ENCODE measurements at regions not wholly inside any gene's neighbourhood (a gene's known extent, or its start where the extent isn't known, plus 50 kb on each side); places are given as distances from the start of the nearest gene placed in this dataset.

DNA sequence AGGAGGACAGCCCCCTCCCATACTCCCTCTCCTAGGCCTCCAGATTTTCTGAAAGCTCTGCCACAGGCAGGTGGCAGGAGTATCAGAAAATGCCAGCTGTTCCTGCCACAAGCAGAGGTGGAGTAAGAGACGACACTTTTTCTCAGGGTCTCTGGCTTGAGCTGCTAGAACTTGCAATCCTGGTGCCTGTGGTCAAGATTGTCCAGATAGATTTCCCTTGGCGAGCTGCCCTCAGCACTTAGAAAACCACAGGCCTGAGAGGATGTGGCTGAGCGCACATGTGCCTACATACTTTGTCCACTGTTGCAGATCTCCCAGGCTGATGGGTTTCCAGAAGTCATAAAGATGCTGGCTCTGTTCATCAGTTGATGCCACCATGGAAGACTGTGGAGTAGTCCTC, 65.7 kb upstream of the NAV2 start:
- TF ChIP-seq CREB1 (IDR thresholded peaks at IDR 0.05; ENCODE audit: low read depth): no peak
- TF ChIP-seq CEBPB (IDR thresholded peaks at IDR 0.05): no peak
- TF ChIP-seq EGR1 (IDR thresholded peaks at IDR 0.05): no peak
- TF ChIP-seq ZBTB7A (IDR thresholded peaks at IDR 0.05; ENCODE audit: low read depth): no peak
- no peak for TF ChIP-seq YY1 (IDR thresholded peaks at IDR 0.05; ENCODE audit: low read depth)
- TF ChIP-seq, protein P1, sequence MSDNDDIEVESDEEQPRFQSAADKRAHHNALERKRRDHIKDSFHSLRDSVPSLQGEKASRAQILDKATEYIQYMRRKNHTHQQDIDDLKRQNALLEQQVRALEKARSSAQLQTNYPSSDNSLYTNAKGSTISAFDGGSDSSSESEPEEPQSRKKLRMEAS (IDR thresholded peaks at IDR 0.05): no peak
- TF ChIP-seq RAD21 (IDR thresholded peaks at IDR 0.05; ENCODE audit: low read depth): no peak
- TF ChIP-seq, protein P2, sequence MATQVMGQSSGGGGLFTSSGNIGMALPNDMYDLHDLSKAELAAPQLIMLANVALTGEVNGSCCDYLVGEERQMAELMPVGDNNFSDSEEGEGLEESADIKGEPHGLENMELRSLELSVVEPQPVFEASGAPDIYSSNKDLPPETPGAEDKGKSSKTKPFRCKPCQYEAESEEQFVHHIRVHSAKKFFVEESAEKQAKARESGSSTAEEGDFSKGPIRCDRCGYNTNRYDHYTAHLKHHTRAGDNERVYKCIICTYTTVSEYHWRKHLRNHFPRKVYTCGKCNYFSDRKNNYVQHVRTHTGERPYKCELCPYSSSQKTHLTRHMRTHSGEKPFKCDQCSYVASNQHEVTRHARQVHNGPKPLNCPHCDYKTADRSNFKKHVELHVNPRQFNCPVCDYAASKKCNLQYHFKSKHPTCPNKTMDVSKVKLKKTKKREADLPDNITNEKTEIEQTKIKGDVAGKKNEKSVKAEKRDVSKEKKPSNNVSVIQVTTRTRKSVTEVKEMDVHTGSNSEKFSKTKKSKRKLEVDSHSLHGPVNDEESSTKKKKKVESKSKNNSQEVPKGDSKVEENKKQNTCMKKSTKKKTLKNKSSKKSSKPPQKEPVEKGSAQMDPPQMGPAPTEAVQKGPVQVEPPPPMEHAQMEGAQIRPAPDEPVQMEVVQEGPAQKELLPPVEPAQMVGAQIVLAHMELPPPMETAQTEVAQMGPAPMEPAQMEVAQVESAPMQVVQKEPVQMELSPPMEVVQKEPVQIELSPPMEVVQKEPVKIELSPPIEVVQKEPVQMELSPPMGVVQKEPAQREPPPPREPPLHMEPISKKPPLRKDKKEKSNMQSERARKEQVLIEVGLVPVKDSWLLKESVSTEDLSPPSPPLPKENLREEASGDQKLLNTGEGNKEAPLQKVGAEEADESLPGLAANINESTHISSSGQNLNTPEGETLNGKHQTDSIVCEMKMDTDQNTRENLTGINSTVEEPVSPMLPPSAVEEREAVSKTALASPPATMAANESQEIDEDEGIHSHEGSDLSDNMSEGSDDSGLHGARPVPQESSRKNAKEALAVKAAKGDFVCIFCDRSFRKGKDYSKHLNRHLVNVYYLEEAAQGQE (IDR thresholded peaks at IDR 0.05; ENCODE audit: low read depth): no peak
- TF ChIP-seq, protein P3, sequence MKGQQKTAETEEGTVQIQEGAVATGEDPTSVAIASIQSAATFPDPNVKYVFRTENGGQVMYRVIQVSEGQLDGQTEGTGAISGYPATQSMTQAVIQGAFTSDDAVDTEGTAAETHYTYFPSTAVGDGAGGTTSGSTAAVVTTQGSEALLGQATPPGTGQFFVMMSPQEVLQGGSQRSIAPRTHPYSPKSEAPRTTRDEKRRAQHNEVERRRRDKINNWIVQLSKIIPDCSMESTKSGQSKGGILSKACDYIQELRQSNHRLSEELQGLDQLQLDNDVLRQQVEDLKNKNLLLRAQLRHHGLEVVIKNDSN (IDR thresholded peaks at IDR 0.05): no peak
- no peak for TF ChIP-seq TCF12 (IDR thresholded peaks at IDR 0.05; ENCODE audit: low read depth)
- TF ChIP-seq TAF1 (IDR thresholded peaks at IDR 0.05; ENCODE audit: low read depth): no peak
- TF ChIP-seq EP300 (IDR thresholded peaks at IDR 0.05; ENCODE audit: borderline replicate concordance): no peak
- no peak for TF ChIP-seq TEAD4 (IDR thresholded peaks at IDR 0.05)
- no peak for TF ChIP-seq NFIC (IDR thresholded peaks at IDR 0.05)
- TF ChIP-seq FOXM1 (IDR thresholded peaks at IDR 0.05; ENCODE audit: borderline replicate concordance, low read depth): no peak

DNA sequence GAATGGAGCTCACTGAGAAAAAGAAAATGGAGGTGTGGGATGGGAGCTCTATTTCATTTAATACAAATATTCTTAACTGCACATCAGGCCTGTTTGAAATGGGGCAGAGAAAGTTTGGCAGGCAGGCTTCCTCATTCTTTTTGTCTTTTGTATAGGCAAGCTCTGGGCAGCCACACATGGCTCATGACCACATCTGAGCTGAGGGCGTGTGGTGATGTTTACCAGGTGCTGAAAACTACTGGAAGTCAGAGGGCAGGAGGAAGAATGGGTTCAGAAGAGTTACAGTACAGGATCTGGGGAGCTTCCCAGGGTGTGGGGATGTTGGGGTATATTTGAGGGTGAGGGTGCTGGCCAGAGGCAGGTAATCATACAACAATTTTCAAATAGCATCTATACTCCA, 66.3 kb upstream of the NAV2 start:
- TF ChIP-seq, protein P2 (IDR thresholded peaks at IDR 0.05; ENCODE audit: low read depth): no peak
- TF ChIP-seq CREB1 (IDR thresholded peaks at IDR 0.05; ENCODE audit: low read depth) (no peak), YY1 (IDR thresholded peaks at IDR 0.05; ENCODE audit: low read depth) (no peak), CEBPB (IDR thresholded peaks at IDR 0.05) (no peak), EGR1 (IDR thresholded peaks at IDR 0.05) (no peak), EP300 (IDR thresholded peaks at IDR 0.05; ENCODE audit: borderline replicate concordance) (no peak), TCF12 (IDR thresholded peaks at IDR 0.05; ENCODE audit: low read depth) (no peak), ZBTB7A (IDR thresholded peaks at IDR 0.05; ENCODE audit: low read depth) (no peak), TAF1 (IDR thresholded peaks at IDR 0.05; ENCODE audit: low read depth) (no peak), FOXM1 (IDR thresholded peaks at IDR 0.05; ENCODE audit: borderline replicate concordance, low read depth) (no peak), NFIC (IDR thresholded peaks at IDR 0.05) (no peak), RAD21 (IDR thresholded peaks at IDR 0.05; ENCODE audit: low read depth) (no peak), TEAD4 (IDR thresholded peaks at IDR 0.05) (no peak)
- TF ChIP-seq, protein P3 (IDR thresholded peaks at IDR 0.05): no peak
- TF ChIP-seq, protein P1 (IDR thresholded peaks at IDR 0.05): no peak

DNA sequence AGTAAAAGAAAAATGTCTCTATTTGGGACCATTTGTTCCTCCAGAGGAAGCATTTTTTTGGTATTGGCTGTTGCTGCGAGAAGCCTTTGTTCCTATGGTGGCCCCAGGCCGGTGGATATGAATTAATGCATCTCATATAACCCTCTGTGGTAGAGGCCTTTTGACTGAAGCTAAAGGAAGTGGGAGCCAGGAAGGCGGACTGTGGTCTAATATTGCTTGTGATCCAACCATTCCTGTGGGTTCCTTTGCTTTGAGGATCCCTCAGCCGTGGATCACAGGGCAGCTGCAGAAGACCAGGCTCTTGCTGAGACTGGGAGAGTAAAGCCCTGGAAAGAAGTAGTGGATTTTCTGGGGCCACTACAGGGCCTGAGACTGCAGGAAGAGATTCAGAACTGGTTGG, 68.3 kb upstream of the NAV2 start:
- TF ChIP-seq TAF1 (IDR thresholded peaks at IDR 0.05; ENCODE audit: low read depth) (no peak), ZBTB7A (IDR thresholded peaks at IDR 0.05; ENCODE audit: low read depth) (no peak), CEBPB (IDR thresholded peaks at IDR 0.05) (no peak), CREB1 (IDR thresholded peaks at IDR 0.05; ENCODE audit: low read depth) (no peak)
- TF ChIP-seq, protein P1 (IDR thresholded peaks at IDR 0.05): no peak

DNA sequence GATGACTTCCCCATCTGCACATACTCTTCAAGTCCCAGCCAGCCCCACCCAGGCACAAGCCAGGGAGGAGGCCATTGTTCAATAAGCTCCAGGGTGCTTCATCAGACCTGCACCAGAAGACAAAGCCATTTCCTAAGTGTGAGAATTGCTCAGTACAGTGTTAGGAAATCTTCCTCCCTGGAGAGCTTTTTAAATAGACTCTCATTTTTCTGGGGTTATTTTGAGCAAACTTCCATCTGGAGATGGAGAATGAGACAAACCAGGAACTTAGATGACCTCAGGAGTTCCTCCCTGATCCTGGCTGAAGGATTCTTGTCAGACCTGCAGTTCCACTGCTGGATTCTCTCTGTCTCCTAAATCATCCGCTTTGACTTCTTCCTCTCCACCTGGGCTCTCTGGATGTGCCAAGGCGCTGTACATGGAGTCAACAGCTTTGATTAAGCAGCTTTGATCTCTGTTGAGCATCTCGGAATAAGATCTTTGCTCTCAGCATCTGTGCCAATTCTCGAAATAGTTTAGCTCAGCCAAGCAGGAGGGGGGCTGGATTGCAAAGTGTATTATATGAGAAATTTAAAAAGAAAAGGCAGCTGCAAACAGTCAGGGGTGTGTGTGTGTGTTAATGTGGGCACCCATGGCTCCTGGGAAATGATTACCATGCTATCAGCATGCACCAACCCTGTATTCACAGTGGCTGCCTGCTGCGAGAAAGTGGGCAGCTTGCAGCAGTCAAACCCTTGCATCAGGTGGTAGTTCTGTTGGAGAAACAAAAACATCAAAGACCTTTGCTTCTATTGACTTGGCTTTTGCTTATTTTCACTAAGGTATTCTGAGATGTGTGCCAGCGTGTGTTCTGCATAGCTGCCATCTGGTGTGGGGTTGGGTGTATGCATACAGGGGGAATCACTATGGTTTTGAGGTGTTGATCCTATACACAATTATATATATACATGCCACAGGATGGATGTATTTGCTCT, 70.2 kb upstream of the NAV2 start:
- TF ChIP-seq, protein P3 (IDR thresholded peaks at IDR 0.05): no peak
- TF ChIP-seq ZBTB7A (IDR thresholded peaks at IDR 0.05; ENCODE audit: low read depth): no peak
- no peak for TF ChIP-seq FOXM1 (IDR thresholded peaks at IDR 0.05; ENCODE audit: borderline replicate concordance, low read depth)
- TF ChIP-seq CREB1 (IDR thresholded peaks at IDR 0.05; ENCODE audit: low read depth): no peak
- TF ChIP-seq, protein P2 (IDR thresholded peaks at IDR 0.05; ENCODE audit: low read depth): no peak
- no peak for TF ChIP-seq CEBPB (IDR thresholded peaks at IDR 0.05)
- TF ChIP-seq EGR1 (IDR thresholded peaks at IDR 0.05): no peak
- TF ChIP-seq TEAD4 (IDR thresholded peaks at IDR 0.05): no peak
- TF ChIP-seq EP300 (IDR thresholded peaks at IDR 0.05; ENCODE audit: borderline replicate concordance): no peak
- TF ChIP-seq NFIC (IDR thresholded peaks at IDR 0.05): no peak
- no peak for TF ChIP-seq TCF12 (IDR thresholded peaks at IDR 0.05; ENCODE audit: low read depth)
- TF ChIP-seq YY1 (IDR thresholded peaks at IDR 0.05; ENCODE audit: low read depth): no peak

Measured in Ishikawa (cell line).